Skeletal muscle satellite cell (primary cell): ENCODE measurements at regions not wholly inside any gene's neighbourhood (a gene's known extent, or its start where the extent isn't known, plus 50 kb on each side); places are given as distances from the start of the nearest gene placed in this dataset.

Experiments used
- H3K27me3 ChIP-seq: 2 replicates; pipeline ENCODE4 v1.7.0; 2013; ENCODE audit warnings: low read length; ENCODE audit not compliant: control insufficient read depth, insufficient read depth
- H3K36me3 ChIP-seq: 2 replicates; pipeline ENCODE4 v1.7.0; 2013; ENCODE audit warnings: mild to moderate bottlenecking, control low read depth, low read length; ENCODE audit not compliant: insufficient read depth
- H3K4me1 ChIP-seq: 2 replicates; pipeline ENCODE4 v1.7.0; 2013; ENCODE audit warnings: low read length; ENCODE audit not compliant: control insufficient read depth, insufficient read depth
- H3K4me2 ChIP-seq: 2 replicates; pipeline ENCODE4 v1.7.0; 2013; ENCODE audit warnings: mild to moderate bottlenecking, low read length
- H3K4me3 ChIP-seq: 2 replicates; pipeline ENCODE4 v1.7.0; 2013; ENCODE audit warnings: low read length
- H3K9ac ChIP-seq: 2 replicates; pipeline ENCODE4 v1.7.0; 2013; ENCODE audit warnings: mild to moderate bottlenecking, low read depth, low read length, moderate library complexity
- H3K9me3 ChIP-seq: replicated peaks from 2 replicates; pipeline ENCODE4 v1.7.0; 2013; ENCODE audit warnings: mild to moderate bottlenecking, control low read depth, low read length

DNA sequence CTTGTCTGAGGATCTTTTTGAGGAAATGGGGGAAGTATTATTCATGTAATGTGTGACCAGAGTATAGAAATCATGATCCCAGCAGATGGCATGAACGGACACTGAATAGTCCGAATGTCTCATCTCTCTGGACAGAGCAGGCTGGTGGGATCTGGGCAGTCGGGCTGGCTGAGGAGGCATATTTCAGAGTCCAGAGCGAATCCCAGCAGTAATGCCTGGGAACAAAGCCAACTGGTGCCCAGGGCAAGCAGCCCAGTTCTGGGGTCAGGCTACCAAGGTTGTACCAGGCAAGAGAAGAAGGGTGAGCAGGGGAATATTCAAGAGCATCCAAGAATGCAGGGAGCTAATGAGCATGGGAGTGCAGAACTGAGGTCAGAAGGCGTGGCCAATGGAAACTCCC lies 306.4 kb downstream of the ZSWIM6 start:
- H3K4me2 ChIP-seq = no peak overlapping the region
- no peak overlapping the region for H3K9ac ChIP-seq
- no peaks in the 10 kb centered on the region for H3K9me3 ChIP-seq
- peaks cover 41% of the 10 kb centered on the region for H3K27me3 ChIP-seq
- H3K4me1 ChIP-seq = no peaks in the 10 kb centered on the region
- H3K4me3 ChIP-seq = no peak overlapping the region
- no peaks in the 10 kb centered on the region for H3K36me3 ChIP-seq

DNA sequence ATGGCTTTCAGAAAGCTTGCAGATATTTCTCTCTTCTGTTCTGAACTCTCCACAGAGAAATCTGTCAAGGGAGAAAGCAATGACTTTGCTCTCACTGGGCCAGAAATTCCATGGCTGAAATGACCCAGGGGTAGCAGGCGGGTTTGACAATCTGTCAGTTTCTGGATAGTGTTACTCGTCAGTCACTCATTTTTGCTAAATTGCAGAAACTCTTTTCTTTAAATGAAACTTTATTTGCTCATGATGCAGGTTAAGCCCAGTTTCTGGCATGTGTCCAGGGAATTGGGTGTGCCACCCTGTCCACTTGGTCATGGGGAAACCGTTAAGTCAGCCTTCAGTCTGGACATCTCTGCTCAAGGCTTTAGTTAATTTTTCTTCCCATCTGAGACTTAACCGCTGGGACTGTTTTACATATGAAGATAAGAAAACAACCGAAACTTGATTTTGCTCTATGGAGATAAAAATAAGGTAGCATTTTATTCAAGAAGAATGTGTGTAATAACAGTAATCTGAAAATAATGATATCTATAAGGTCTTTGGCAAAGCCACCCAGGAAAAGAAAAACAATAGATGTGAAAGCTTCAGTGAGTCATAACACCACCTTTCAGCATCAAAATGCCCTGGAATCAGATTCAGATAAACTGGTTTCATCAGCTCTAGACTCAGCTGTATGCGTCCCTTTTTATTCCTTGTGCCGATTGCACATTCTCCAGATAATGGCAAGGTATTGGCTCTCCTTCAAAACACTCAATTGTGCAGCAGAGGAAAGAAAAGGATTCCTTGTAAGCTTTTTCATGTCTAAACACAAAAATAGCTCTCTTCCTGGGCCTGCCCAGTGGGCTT lies 308.3 kb downstream of the ZSWIM6 start:
- no peaks in the 10 kb centered on the region for H3K9me3 ChIP-seq
- H3K9ac ChIP-seq = no peak overlapping the region
- no peak overlapping the region for H3K4me3 ChIP-seq
- no peaks in the 10 kb centered on the region for H3K4me1 ChIP-seq
- H3K36me3 ChIP-seq = no peaks in the 10 kb centered on the region
- H3K4me2 ChIP-seq = no peak overlapping the region
- peaks cover 48% of the 10 kb centered on the region for H3K27me3 ChIP-seq

DNA sequence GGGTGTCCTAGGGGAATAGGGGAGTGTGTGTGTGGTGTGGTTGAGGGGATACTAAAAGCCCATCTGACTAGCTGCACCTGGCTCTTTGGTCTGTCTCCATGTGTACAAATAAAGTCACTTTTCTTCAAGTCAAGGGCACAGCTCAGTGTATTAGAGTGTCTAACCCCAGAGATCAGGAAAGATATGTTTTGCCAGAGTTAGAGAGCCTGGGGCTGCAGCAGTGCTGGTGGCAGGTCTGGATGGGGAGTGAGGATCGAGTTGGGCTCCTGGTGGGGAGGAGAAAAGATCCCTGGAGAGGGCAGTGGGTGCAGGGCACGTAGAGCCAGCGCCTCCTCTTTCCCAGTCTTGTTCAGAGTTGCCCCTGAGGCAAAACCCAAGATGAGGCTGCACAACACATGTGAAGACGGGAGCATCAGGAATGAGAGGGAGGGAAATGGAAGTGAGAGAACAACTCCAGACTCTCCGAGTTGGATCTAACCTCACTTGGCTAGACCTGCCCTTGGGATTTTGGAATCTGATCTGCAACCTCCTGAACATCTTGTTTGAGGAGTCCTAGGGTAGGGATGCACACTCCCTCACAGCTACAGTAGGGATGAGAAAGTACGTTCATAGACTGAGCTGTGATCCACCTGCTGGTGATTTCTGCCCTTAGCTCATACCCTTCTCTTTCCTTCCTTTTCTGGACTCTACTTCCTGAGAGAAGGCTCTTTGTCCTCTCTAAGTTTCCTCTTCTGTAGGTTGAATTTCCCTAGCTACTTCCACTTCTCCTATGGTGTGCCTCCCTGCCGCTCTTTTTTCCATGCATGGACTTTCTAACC lies 309.9 kb downstream of the ZSWIM6 start:
- Histone ChIP-seq H3K4me2 (no peak overlapping the region), H3K4me1 (no peaks in the 10 kb centered on the region), H3K9me3 (no peaks in the 10 kb centered on the region), H3K36me3 (no peaks in the 10 kb centered on the region), H3K9ac (no peak overlapping the region), H3K4me3 (no peak overlapping the region), H3K27me3 (peaks cover 60% of the 10 kb centered on the region)

DNA sequence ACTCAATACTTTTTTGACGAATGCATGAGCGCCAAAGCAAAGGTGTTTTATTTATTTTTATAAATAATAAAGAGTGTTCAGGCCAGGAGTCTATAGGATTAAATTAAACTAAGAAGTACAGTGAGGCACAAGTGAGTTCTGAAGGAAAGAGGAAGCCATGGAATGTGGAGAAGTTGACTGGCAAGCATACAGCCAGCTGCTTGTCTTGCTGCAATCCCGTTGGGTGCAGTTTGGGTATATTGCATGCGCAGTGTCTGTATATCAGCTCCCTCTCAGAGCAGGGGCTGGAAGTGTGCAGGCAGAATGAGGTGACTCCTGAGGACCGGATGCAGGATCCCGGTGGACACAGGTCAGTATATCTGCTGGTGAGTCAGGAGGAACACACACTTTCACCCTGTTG lies 315.6 kb downstream of the ZSWIM6 start:
- no peak overlapping the region for H3K4me3 ChIP-seq
- H3K9ac ChIP-seq = no peak overlapping the region
- no peak overlapping the region for H3K4me2 ChIP-seq
- peaks cover 71% of the 10 kb centered on the region for H3K27me3 ChIP-seq
- no peaks in the 10 kb centered on the region for H3K36me3 ChIP-seq
- H3K4me1 ChIP-seq = no peaks in the 10 kb centered on the region
- no peaks in the 10 kb centered on the region for H3K9me3 ChIP-seq

DNA sequence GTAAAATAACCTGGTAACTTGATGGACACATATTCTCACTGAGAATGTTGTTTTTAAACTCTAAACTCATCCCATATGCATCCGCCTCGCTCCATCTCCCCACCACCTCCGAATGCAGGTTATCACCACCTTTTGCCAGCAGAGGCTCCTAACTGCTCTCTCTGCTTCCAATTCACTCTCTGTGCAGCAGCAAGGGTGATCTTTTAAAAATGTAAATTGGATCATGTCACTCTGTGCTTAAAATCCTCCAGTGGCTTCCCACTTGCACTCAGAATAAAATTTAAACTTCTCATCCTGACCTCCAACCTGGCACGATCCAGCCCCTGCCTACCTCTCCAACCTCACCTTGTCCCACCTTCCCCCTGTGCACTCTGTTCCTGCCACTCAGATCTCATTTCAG lies 317.2 kb downstream of the ZSWIM6 start:
- Histone ChIP-seq H3K4me1 (no peaks in the 10 kb centered on the region), H3K9ac (no peak overlapping the region), H3K4me2 (no peak overlapping the region), H3K4me3 (no peak overlapping the region), H3K9me3 (no peaks in the 10 kb centered on the region), H3K36me3 (no peaks in the 10 kb centered on the region), H3K27me3 (peaks cover 60% of the 10 kb centered on the region)

DNA sequence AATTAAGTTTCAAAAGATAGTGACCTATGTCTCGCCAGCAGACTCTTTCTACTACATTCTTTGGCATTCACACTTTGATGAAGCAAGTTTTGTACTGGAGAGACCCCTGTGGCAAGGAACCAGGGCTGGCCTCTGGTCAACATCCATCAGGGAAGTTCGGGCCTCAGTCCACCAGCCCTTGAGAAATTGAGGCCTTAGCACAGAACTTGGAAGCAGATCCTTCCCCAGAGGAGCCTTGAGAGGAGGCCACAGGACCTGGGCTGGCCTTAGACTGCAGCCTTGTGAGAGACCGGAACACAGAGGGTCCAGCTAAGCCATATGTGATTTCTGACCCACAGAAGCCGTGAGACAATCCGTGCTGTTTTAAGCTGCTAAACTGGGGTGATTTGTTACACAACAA lies 317.9 kb downstream of the ZSWIM6 start:
- no peak overlapping the region for H3K4me3 ChIP-seq
- no peaks in the 10 kb centered on the region for H3K36me3 ChIP-seq
- H3K9ac ChIP-seq = no peak overlapping the region
- H3K4me2 ChIP-seq = no peak overlapping the region
- H3K4me1 ChIP-seq = no peaks in the 10 kb centered on the region
- H3K27me3 ChIP-seq = peaks cover 58% of the 10 kb centered on the region
- H3K9me3 ChIP-seq = no peaks in the 10 kb centered on the region

DNA sequence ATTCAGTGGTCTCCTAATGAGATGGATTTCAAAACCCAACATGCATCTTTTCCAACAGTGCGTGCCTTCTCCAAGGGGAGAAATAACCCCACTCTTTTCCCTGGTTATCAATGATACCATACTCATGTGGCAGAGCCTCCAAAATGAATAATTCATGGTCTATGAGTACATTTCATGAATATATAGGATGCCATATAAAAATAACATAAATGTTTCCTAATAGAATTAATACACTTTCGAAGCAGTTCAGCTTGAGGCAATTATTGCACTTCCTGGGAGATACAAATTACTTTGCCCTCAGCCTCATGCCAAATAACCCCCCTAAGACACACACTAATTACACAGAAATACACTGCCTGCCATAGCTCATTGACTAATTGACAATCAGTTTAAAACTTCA lies 318.6 kb downstream of the ZSWIM6 start:
- H3K4me1 ChIP-seq = no peaks in the 10 kb centered on the region
- no peak overlapping the region for H3K9ac ChIP-seq
- no peak overlapping the region for H3K4me2 ChIP-seq
- H3K9me3 ChIP-seq = no peaks in the 10 kb centered on the region
- H3K27me3 ChIP-seq = peaks cover 55% of the 10 kb centered on the region
- H3K4me3 ChIP-seq = no peak overlapping the region
- H3K36me3 ChIP-seq = no peaks in the 10 kb centered on the region

DNA sequence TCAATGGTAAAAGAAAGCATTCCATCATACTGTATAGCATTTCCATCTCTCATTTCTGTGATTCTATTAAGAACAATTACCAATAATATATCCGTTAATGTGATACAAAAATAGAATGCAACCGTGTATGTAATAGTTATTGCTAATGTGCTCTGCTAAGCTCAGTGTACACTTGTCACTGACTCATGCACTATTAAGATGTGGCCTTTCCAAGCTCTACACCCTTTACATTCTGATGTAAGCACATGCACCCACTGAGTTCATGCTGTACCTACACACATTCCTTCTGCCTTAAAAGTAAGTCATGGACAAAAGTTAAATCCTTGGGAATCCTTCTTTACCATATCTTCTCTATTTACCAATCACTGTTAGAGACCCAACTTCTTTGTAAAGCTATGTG lies 319.1 kb downstream of the ZSWIM6 start:
- no peak overlapping the region for H3K4me2 ChIP-seq

DNA sequence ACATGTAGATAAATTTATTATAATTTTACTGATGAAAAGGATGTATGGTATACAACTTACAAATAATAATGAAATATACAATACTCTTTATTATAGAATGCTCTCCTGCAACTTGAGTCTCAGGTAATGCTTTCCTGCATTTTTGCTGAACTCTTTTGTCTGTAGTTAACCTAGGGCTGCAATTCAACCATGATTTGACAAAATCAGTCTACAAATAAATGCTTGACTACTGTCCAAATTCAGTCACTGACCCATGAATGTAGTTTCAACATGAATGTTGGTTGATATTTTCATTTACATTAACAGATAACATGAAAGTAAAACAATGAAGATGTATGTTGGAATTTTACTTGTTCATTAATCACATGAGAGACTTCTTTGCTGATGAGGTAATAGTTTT lies 320.9 kb downstream of the ZSWIM6 start:
- Histone ChIP-seq H3K9ac (no peak overlapping the region), H3K4me2 (no peak overlapping the region), H3K4me3 (no peak overlapping the region), H3K36me3 (no peaks in the 10 kb centered on the region), H3K9me3 (no peaks in the 10 kb centered on the region), H3K4me1 (no peaks in the 10 kb centered on the region), H3K27me3 (peaks cover 39% of the 10 kb centered on the region)

More for the DNA sequence above, 319.1 kb downstream of the ZSWIM6 start:
- no peaks in the 10 kb centered on the region for H3K9me3 ChIP-seq
- no peaks in the 10 kb centered on the region for H3K36me3 ChIP-seq
- H3K27me3 ChIP-seq = peaks cover 54% of the 10 kb centered on the region
- no peak overlapping the region for H3K9ac ChIP-seq
- H3K4me3 ChIP-seq = no peak overlapping the region
- no peaks in the 10 kb centered on the region for H3K4me1 ChIP-seq

DNA sequence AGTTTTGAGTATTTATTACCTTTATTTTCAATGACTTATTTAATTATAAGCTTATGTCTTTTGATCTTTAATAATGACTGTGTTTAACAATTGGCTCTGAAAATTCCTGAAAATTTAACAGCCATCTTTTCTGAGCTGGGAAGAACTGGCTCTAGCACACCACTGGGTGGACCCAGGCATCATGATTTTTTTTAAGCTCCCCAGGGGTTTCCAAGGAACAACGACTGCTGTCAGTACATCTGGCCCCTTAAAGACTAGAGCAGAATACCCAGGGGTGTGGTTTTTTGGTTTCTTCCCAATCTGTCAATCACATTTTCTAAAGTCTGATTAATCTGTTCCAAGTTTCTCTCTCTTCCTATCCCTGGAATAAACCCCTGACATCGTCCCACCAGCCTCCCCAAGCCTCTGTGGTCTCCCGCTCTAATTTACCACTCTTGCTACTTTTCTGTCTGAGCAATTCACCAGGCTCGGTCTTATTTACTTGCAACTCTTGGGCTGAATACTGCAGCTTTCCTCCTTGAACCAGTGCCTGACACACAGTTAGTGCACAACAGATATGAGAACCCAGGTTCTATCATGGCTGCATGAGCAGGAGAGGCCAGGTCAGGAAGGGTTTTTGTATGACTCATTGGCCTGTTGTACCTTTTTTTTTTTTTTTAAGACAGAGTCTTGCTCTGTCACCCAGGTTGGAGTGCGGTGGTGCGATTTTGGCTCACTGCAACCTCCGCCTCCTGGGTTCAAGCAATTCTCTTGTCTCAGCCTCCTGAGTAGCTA lies 321.9 kb downstream of the ZSWIM6 start:
- Histone ChIP-seq H3K27me3 (peaks cover 35% of the 10 kb centered on the region), H3K9ac (no peak overlapping the region), H3K4me2 (no peak overlapping the region), H3K36me3 (no peaks in the 10 kb centered on the region), H3K9me3 (no peaks in the 10 kb centered on the region), H3K4me1 (no peaks in the 10 kb centered on the region), H3K4me3 (no peak overlapping the region)

DNA sequence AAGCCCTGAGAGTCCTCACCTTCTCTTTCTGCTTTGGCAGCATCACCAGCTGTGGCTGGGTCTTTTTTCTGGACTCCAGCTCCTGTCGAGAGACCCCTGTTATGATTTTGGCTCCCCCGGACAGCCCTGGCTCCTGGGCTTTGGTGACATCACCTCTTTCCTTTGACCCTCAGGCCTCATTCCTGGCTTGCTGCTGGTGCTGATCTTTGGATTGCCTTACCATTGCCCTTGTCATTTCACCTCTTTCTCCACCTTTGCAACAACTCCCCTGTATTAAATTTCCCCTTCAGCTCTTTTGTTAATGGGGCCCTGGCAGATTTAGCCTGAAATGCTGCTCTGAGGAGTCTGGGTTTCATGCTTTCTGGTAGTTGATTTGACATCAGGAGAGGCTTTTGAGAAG lies 322.8 kb downstream of the ZSWIM6 start:
- Histone ChIP-seq H3K4me2 (no peak overlapping the region), H3K9ac (no peak overlapping the region), H3K4me1 (no peaks in the 10 kb centered on the region), H3K9me3 (no peaks in the 10 kb centered on the region), H3K4me3 (no peak overlapping the region), H3K36me3 (no peaks in the 10 kb centered on the region), H3K27me3 (peaks cover 33% of the 10 kb centered on the region)
